A673 (cell line): ENCODE measurements at regions not wholly inside any gene's neighbourhood (a gene's known extent, or its start where the extent isn't known, plus 50 kb on each side); places are given as distances from the start of the nearest gene placed in this dataset.
"Not testable (repeated sequence)": the region's sequence is repeated elsewhere in the genome, so short reads cannot be mapped to it uniquely, and the experiment has no call there.

Source experiments
- BruUV-seq: library from RNA; stranded (reverse); fragments of 400-500 nt; replicated peaks from 2 replicates; lab custom pipeline; 2021; lab: Mats Ljungman, UMichigan
- CTCF ChIA-PET: fragments of 300-600 bp; sonication (Branson Sonifier 250); formaldehyde crosslinking; loops from one replicate; lab custom pipeline; 2022; ENCODE audit warnings: antibody characterized with exemption; lab: Charles Lee
- POLR2A ChIA-PET: fragments of 300-600 bp; sonication (Branson Sonifier 250); formaldehyde crosslinking; loops from one replicate; lab custom pipeline; 2022; ENCODE audit warnings: antibody characterized with exemption; ENCODE audit not compliant: low non-redundant PET; lab: Charles Lee
- DNase-seq: peaks from one replicate; pipeline ENCODE4 v3.0.0-alpha.2; 2015; ENCODE audit warnings: low spot score
- H3K27ac ChIP-seq: fragments of 200-600 bp; sonication (generic); 2 replicates; pipeline ENCODE4 v1.5.1; 2016; ENCODE audit warnings: mixed run types, low read depth, mild to moderate bottlenecking, mixed read lengths, antibody characterized with exemption, low read length; ENCODE audit not compliant: poor library complexity, severe bottlenecking
- H3K27me3 ChIP-seq: fragments of 200-600 bp; sonication (generic); replicated peaks from 2 replicates; pipeline ENCODE4 v1.6.1; 2017; ENCODE audit warnings: mixed run types, low read depth, mild to moderate bottlenecking, mixed read lengths, antibody characterized with exemption, low read length; ENCODE audit not compliant: insufficient read depth, poor library complexity
- H3K36me3 ChIP-seq: fragments of 200-600 bp; sonication (generic); 2 replicates; pipeline ENCODE4 v1.6.1; 2016; ENCODE audit warnings: mixed run types, mild to moderate bottlenecking, mixed read lengths, antibody characterized with exemption, low read length; ENCODE audit not compliant: insufficient read depth, poor library complexity, severe bottlenecking
- H3K4me1 ChIP-seq: fragments of 200-600 bp; sonication (generic); 2 replicates; pipeline ENCODE4 v1.6.1; 2017; ENCODE audit warnings: mixed run types, mild to moderate bottlenecking, mixed read lengths, antibody characterized with exemption, low read length; ENCODE audit not compliant: insufficient read depth, poor library complexity, severe bottlenecking
- H3K4me3 ChIP-seq: fragments of 200-600 bp; sonication (generic); 2 replicates; pipeline ENCODE4 v1.5.1; 2016; ENCODE audit warnings: low read depth, mixed run types, mild to moderate bottlenecking, mixed read lengths, low read length; ENCODE audit not compliant: poor library complexity, severe bottlenecking
- H3K9me3 ChIP-seq: fragments of 200-600 bp; sonication (generic); 2 replicates; pipeline ENCODE4 v1.6.1; 2016; ENCODE audit warnings: mixed run types, low read depth, mild to moderate bottlenecking, mixed read lengths, antibody characterized with exemption, low read length; ENCODE audit not compliant: poor library complexity, severe bottlenecking
- CTCF ChIP-seq: fragments of 300-800, 200-600 bp; sonication (generic); conservative IDR thresholded peaks from 2 replicates; pipeline ENCODE4 v1.5.1; 2017; ENCODE audit warnings: low read depth, mild to moderate bottlenecking, antibody characterized with exemption, low read length, moderate library complexity, mixed read lengths
- EZH2 ChIP-seq: fragments of 200-600 bp; sonication (generic); IDR thresholded peaks from 2 replicates; pipeline ENCODE4 v1.6.1; 2017; ENCODE audit warnings: borderline replicate concordance, low read depth, mild to moderate bottlenecking, mixed read lengths, antibody characterized with exemption, low read length; ENCODE audit not compliant: poor library complexity, severe bottlenecking
- intact Hi-C: fragments of 100-400 bp; cut with micrococcal nuclease; formaldehyde crosslinking; loops from one replicate; pipeline ENCODE4 v1.10.0; 2022; ENCODE audit not compliant: unreplicated experiment

- H3K36me3 ChIP-seq: no peaks in the 10 kb centered on the region
- no peak for TF ChIP-seq EZH2
- 0 out of 2 replicates have a peak, but pooled peaks have one; percentile 22 for TF ChIP-seq CTCF
- intact Hi-C loops: no loop called here
- no peaks in the 10 kb centered on the region for H3K9me3 ChIP-seq
- ChIA-PET CTCF (no interaction called here), POLR2A (no interaction called here)
- H3K4me3 ChIP-seq: no peak overlapping the region
- no peak for DNase-seq
- peaks cover 5% of the 10 kb centered on the region for H3K4me1 ChIP-seq
- no TSS peak for BruUV-seq
- no peak overlapping the region for H3K27ac ChIP-seq
- H3K27me3 ChIP-seq: no peaks in the 10 kb centered on the region
Measured at GRCh38 chr17:20944014-20944865, 98.6 kb downstream of the USP22 start.

GRCh38 chr17:20947708-20948107, 95.1 kb downstream of the USP22 start:
- H3K9me3 ChIP-seq, H3K27ac ChIP-seq, H3K27me3 ChIP-seq, POLR2A ChIA-PET, CTCF ChIA-PET, intact Hi-C loops, H3K4me1 ChIP-seq, H3K4me3 ChIP-seq, H3K36me3 ChIP-seq, DNase-seq, BruUV-seq: not testable (repeated sequence)

GRCh38 chr17:20948984-20949777, 93.6 kb downstream of the USP22 start:
- H3K9me3 ChIP-seq: no peaks in the 10 kb centered on the region
- CTCF ChIA-PET: no interaction called here
- H3K27me3 ChIP-seq: no peaks in the 10 kb centered on the region
- H3K36me3 ChIP-seq: no peaks in the 10 kb centered on the region
- BruUV-seq: no TSS peak
- DNase-seq: no peak
- H3K4me3 ChIP-seq: no peak overlapping the region
- H3K4me1 ChIP-seq: no peaks in the 10 kb centered on the region
- POLR2A ChIA-PET: no interaction called here
- TF ChIP-seq CTCF: no peak
- no peak for TF ChIP-seq EZH2
- intact Hi-C loops: no loop called here
- H3K27ac ChIP-seq: no peak overlapping the region
